OCI-LY1 (cell line): ENCODE measurements at regions not wholly inside any gene's neighbourhood (a gene's known extent, or its start where the extent isn't known, plus 50 kb on each side); places are given as distances from the start of the nearest gene placed in this dataset.

Experiments
- EZH2 ChIP-seq: fragments of 200-600 bp; sonication (generic), shearing (Covaris generic); IDR thresholded peaks from 2 replicates; pipeline ENCODE4 v1.8.0; 2017; ENCODE audit warnings: borderline replicate concordance, mixed run types, mild to moderate bottlenecking, antibody characterized with exemption, low read length, moderate library complexity, mixed read lengths
- TF ChIP-seq, protein P1 (sequence below): fragments of 200-600 bp; sonication (generic), shearing (Covaris generic); IDR thresholded peaks from 2 replicates; pipeline ENCODE4 v1.5.1; 2017; ENCODE audit warnings: mild to moderate bottlenecking, antibody characterized with exemption, low read length, moderate library complexity, mixed read lengths

GRCh38 chr2:72006188-72006736 lies 141.4 kb downstream of the CYP26B1 start:
- TF ChIP-seq EZH2: no peak
- TF ChIP-seq, protein P1, sequence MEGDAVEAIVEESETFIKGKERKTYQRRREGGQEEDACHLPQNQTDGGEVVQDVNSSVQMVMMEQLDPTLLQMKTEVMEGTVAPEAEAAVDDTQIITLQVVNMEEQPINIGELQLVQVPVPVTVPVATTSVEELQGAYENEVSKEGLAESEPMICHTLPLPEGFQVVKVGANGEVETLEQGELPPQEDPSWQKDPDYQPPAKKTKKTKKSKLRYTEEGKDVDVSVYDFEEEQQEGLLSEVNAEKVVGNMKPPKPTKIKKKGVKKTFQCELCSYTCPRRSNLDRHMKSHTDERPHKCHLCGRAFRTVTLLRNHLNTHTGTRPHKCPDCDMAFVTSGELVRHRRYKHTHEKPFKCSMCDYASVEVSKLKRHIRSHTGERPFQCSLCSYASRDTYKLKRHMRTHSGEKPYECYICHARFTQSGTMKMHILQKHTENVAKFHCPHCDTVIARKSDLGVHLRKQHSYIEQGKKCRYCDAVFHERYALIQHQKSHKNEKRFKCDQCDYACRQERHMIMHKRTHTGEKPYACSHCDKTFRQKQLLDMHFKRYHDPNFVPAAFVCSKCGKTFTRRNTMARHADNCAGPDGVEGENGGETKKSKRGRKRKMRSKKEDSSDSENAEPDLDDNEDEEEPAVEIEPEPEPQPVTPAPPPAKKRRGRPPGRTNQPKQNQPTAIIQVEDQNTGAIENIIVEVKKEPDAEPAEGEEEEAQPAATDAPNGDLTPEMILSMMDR: no peak
